ENCODE measurements at regions not wholly inside any gene's neighbourhood (a gene's known extent, or its start where the extent isn't known, plus 50 kb on each side); places are given as distances from the start of the nearest gene placed in this dataset.

DNA sequence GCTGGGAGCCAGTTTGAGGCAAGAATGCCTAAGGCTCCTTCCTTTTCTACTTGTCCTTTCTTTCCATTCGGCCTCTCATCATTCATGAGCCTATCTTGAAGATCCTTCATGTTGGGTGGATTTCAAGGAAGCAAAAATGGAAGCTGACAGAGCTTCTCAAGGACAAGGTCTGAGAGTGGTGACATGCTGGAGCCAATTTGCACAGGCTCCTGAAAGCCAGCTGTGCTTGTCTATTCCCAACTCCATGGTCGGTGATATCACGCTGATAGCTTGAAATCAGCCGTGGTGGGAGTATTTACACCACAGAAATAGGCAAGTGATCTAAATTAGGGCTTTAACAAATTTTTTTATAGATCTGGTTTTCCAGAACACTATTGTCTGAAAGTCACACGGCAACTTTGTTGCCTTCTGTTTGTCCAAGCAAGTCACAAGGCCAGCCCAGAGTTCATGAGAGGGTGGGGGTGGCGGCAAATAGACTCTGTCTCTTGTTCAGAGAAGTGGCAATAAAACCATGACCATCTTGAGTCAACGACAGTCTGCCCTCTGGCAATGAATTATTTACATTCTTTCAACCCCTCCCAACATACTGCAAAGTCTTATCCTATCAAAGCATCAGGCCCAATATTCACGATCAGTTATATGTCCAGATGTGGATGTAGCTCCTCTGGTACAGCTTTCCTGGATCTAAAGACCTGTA is 49.9 kb upstream of the SLC35F5 start:
- Histone ChIP-seq H3K36me3 (ENCODE audit: control insufficient read depth, insufficient read depth, low read length) (no peaks in the 10 kb centered on the region), H3K27ac (ENCODE audit: low read depth, low read length) (no peak overlapping the region), H3K9me3 (ENCODE audit: control insufficient read depth, insufficient read depth, low read length) (no peaks in the 10 kb centered on the region), H3K4me1 (ENCODE audit: control insufficient read depth, insufficient read depth, low read length) (no peaks in the 10 kb centered on the region), H3K27me3 (ENCODE audit: control insufficient read depth, insufficient read depth, low read length) (no peaks in the 10 kb centered on the region), H3K4me3 (ENCODE audit: low read depth, low read length) (no peak overlapping the region)
- no peak for DNase-seq (ENCODE audit: low read depth in 4 of 6, low spot score in 6 of 6)
- 67% methylated on average over 1 of the region's 8 CpGs for WGBS (ENCODE audit: insufficient coverage)

Data from spinal cord (tissue), 9 donors.